Activated CD4-positive, alpha-beta T cell treated with anti-CD3 and anti-CD28 coated beads for 48 hours (primary cell): ENCODE measurements at regions not wholly inside any gene's neighbourhood (a gene's known extent, or its start where the extent isn't known, plus 50 kb on each side); places are given as distances from the start of the nearest gene placed in this dataset.

Experiments used
- DNase-seq: peaks from one replicate; pipeline ENCODE4 v3.0.0-alpha.2; 2020

DNA sequence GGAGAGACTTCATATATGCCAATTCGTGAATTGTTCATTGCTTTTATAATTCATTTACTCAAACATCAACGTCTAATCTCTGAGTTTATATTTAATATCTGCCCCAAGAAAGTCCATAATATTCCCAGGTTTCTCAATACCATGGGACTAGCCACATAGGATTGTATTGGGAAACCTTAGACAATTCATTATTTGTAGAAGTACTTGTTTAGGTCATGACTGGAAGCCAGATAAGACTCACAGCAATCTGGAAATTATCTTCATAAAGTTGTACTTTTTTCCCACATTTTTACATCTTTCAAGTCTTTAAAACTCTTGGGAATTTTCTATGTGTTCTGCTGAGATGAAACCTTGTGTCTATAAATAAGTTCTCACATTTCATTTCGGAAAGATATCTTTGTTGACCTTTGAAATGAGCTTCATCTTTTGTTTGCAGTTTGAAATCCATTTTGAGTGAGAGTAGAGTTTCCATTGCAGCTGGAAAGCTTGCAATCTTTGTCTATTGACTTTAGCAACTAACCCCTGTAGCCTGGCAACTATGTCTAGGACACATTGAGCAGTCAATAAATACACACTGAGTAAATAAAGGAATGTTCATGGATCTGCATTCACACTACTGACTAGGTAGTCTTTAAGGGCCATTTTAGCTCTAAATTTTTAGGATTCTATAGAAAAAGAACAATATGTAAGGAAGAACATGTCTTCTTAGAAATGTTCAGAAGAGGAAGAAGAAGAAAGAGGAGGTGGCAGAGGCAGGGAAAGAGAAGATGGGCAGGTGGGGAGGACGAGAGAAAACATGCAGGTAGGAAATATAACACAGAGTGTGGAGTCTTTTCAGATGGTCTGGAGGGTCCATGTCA lies 154.4 kb downstream of the LRIG3 start:
- DNase-seq: no peak

DNA sequence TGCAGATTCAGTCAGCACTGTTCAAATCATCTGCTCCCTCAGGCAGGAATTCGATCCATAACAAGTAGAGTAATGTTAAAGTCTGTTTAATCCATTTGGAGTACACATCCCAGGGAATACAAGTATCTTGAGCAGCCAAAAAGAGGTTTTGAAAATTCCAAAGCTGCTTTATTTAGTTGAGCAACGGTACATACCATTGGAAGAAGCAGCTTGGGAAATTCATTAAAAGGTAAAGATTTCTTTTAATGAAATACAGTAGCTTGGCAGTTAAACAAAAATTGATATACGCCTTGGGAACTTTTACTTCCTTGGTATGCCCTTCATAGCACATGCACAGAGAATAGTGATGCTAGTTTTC lies 153.8 kb downstream of the LRIG3 start:
- no peak for DNase-seq

DNA sequence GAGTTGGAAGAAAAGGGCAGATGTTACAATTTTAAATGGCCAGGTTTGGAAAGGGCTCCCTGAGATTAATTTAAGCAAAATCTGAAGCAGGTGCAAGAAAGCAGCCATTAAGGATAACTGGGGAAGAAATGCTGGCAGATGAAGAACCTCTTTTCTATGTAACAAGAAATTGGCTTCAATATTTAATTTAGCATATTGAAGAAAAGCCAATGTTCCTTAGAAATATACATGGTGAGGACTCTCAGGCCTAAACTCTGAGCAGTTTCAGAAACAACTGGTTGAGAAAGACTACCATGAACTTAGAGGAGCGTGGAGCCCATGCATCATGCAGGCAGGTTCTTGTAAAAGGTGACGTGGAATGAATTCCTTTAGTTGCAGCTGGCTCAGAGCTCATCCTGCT lies 152.8 kb downstream of the LRIG3 start:
- DNase-seq: no peak

DNA sequence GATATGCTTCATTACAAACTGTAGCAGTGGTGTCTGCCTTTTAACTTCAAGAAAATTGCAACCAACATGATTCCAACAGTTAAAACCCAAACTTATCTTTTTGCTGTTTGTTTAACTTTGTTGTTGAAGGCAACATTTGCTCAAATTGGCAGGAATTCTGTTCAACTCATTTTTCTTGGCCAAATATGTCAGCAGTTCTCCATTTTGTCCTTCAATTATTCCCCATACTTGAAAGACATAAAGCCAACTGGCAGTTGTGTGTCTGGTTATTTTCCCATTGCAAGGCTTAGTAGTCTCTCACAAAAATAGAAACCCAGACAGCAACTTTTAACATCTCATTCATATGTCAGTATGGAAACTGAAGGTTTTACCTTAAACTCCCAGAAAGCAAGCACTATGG lies 146.3 kb downstream of the LRIG3 start:
- DNase-seq: no peak

DNA sequence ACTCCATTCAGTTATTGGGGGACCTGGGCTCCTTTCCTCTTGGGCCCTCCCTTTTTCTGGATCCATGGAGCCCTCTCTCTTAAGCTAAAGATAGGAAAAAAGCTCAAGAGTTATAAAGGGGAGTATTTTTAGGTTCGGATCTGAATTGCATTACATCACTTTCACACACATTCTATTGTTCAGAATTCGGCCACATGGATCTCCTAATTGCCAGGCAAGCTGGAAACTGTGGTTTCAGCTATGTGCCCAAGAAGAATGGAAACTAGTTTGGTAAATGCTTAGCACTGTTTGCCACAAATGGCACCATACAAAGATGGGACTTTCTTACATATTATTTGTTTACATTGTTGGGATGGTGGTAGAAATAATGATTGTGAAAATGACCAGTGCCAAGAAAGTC lies 145.6 kb downstream of the LRIG3 start:
- DNase-seq: no peak

DNA sequence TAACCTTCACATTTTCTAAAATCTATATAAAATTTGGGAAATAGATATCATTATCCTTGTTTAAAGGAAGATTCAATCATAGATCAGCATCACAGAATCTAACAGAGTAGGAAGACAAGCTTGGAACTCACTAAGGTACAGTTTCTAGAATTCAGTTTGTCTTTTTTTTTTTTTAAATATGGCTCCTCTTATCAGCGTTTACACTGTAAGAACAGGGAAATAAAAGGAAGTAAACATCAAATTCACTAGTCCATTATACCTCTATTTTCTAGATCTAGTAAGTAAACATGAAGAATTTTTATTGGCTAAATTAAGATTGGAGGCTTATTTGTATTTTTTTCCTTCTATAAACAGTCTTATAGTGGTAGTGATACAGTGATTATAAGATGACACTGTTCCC lies 144.9 kb downstream of the LRIG3 start:
- no peak for DNase-seq

DNA sequence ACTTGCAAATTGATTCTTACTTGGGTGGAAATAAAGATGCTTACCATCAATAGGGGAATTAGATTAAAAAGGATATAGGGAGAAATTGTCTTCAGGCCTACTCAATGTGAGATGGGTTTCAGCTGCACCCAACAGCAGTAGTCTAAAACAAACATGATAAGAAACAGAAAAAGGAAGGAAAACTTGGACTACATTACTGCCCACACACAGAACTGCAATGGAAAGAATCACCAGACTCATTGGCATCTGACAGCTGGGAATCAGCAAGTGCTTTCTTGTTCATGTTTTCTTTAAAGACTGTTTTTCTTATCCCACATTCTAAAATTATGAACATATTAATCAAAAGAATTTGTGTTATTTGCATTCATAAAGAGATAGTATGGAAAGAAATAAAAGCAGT lies 144.2 kb downstream of the LRIG3 start:
- no peak for DNase-seq

DNA sequence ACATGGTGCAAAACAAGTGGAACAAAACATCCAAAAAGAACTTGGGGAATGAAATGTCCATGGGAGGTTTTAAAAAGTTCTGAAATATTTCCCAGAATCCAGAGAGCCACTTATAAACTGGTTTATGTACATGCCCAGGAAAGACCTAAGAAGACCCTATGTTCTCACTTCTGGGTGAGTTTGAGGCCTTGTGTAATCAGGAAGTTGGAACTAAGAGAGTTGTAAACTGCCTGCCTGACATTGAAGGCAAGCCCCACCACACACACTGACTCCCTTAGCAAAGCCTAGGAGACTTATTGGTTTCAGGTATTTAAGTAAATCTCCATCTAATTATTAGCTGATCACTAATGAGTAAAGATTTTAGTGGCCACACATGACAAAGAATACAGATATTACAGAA lies 142.5 kb downstream of the LRIG3 start:
- no peak for DNase-seq

DNA sequence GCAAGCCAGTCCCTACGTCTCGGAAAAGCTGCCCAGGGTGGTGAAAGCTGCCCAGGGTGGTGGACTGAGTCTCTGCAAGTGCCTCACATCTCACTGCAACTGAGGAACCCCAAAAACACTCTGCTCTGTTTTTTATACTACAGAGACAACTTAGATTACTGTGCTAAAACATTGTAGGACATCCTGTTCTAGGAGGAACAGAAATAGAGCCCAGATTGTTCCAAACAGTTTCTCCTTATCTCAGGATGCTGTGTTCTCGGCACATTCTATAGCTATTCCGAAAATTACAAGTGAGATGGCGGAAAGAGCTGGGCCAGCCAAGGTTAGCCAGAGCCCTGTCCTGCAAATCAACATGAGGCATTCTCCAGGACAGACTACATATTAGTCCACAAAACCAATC lies 138.7 kb downstream of the LRIG3 start:
- no peak for DNase-seq

DNA sequence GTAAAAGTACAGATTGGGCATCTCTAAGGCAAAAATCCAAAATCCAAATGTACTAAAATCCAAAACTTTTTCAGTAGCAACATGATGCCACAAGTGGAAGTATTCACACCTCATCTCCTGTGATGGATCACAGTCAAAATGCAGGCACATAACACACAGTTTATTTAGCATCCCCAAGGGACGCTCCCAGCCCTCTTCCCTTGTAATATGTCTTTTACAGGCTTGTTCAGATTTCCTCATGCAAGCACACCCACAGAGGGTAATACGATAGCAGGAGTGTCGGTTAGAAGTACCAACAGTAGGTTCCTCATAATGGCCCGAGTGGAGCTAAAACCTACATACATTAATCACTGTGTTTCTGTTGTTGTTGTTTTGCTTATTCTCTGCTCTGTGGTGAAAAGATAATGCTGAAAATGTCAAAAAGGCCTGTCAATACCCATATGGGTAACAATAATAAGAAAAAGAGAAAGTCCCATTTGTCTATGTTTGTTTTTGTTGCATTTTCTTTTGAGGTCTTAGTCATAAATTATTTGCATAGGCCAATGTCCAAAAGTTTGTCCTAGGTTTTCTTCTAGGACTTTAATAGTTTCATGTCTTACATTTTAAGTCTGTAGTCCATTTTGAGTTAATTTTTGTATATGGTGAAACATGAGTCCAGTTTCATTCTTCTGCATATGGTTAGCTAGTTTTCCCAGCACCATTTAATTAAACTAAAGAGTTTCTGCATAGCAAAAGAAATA lies 133.1 kb downstream of the LRIG3 start:
- no peak for DNase-seq

DNA sequence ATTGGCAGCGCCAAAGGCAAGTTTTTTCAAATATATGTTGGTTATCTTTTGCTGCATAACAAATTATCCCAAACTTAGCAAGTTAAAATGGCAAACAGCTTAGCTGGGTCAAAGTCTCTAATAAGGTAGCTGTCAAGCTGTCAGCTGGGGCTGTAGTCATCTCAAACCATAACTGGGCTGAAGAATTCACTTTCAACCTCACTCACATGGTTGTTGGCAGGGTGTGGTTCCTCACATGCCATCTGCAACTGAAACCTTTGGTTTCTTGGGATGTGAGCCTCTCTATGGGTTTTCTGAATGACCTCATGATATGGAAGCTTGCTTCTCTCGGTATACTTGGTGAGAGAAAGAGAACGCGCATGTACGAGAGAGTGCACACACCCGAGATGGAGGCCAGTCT lies 125.4 kb downstream of the LRIG3 start:
- DNase-seq: no peak

DNA sequence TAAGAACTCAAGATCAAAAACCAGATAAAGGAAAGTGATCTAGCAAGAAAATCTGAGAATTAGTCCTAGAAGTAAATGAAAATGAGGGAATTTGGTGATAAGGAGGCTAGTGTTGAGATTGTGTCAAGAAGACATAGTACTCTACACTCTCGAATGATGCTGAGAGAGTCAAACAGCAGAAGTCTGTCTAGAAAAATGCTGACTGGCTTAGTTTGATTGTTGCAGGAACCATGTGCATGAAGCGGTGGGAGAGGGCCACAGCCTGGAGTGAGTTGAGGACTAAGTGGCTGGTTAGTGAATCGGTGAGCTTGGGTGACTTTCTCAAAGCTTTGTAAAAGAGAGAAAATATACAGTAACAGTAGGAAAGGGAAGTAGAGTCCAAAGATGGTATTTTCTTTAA lies 124.5 kb downstream of the LRIG3 start:
- DNase-seq: no peak

DNA sequence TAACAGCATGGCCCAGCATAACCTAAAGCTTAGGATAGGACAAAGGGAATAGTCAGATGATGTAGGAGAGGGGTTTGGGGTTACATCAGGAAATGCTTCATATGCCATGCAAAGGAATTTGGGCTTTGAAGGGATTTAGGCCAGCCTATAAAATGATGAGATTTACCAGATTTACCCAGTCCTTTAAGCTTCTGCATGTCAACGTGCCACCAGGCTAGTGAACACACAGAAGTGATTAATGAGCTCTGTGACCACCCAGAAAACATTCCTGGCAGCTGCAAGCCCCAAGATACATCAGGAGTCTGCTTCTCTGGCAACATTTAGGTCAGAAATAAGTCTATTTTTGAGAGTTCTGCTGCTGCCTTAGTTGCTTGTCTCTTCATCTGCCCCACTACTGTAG lies 118.3 kb downstream of the LRIG3 start:
- DNase-seq: no peak

DNA sequence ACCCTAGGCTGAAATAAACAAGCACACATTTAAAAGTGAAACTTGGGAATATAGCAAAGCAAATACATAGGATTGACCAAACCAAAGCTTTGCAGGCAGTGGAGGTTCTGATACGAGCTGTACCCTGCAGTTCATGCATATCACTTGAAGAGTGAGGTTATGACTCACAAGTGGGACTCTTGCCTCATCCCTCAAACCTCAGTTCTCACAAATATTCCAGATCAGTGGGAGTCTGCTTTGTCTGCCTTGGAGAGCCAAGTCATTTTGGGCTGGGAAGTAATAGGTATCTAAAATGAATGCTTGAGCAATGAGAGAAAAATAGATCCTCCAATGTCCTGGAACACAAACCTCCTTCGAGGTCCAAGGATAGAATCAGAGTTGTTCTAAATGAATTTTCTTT lies 116.4 kb downstream of the LRIG3 start:
- no peak for DNase-seq

DNA sequence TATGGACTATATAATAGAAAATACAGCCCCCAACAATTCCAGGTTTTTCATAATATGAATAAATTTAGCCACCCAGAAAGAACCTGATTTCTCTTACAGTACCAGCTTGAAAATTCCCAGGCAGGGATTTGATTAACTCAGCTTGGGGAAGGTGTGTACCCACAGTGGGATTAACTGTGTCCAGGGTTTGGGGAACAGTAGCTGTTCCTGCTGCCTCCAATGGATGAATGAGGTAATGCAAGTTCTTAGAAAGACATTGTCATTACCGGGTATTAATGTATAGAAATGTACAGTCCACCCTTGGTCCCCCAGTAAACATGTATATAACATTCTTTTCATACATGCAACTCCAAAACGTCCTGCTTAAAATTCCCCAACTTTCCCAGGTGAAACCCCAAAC lies 115.6 kb downstream of the LRIG3 start:
- no peak for DNase-seq

DNA sequence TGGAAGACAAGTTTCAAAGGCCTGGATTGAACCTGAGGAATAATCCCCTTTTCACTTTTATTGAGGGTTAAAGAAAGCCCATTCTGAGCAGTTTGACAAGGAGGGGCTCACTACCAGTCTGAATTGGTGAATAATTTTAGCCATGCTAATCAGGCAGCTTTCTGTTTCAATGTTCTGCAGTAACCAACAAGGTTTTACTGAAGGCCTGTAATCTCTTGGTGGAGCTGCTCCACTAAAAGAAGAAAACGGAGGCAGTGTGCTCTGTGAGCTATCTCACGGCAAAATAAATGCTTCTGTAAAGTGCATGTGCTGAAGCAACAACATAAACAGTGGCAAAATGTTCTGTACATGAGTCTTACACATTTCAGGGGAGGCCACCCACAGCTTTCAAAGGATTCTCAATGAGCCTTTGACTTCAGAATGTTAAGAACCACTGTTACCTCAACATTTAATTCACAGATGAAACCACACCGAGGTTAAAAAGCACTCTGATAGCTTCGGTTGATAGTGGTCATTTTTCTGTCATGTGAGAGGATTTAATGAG lies 111.2 kb downstream of the LRIG3 start:
- no peak for DNase-seq

DNA sequence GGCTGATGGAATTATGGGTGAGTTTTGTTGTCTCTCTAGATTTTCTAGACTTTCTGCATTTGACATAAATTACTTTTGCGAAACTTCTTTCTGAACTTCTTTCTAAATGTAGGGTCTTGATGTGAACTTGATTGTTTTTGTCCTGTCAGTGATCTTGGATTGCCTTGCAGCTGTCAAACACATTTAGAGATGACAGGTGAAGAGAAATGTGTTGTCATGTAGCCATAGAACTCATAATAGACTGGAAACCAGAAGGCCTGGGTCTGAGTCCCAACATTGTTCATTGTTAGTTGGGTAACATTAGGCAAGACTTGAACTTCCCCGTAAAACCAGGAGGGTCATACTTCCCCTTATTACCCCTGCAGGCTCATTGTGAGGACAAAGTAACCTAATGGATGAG lies 109.0 kb downstream of the LRIG3 start:
- DNase-seq: no peak

DNA sequence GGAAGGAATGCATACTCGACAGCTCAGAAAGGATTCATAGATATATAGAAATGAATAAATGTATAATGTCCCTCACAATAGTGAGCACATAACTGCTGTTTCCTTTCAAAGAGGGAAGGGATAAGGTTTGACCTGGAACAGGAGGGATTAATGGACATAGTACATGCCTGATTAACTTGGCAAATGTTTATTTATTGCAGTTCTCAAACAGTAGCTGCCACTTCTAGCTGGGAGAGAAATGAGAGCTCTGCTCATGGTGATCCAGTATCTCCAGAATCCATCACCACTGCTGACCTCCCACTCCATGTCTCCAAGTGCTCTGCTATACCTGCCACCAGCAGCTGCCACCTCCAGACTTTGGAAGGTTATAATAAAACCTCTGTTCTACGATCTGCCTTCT lies 108.1 kb downstream of the LRIG3 start:
- DNase-seq: no peak

DNA sequence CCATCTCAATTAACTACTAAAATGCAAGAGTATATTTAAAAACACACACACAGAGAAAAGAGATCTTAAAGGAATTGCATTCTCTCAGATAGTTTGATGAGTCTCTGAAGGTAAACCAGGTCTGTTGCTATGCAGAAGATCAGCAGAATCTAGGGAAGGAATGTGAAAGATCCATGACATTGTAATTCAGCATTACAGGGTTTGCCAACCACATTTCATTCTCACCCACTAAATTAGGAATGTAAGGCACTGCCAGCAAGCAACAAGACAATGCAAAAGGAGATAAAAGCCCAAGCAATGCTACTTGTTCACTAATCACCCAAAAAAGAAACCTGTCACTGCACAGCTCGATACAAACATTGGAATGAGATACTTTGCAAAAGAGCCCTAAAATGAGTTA lies 106.3 kb downstream of the LRIG3 start:
- DNase-seq: no peak

DNA sequence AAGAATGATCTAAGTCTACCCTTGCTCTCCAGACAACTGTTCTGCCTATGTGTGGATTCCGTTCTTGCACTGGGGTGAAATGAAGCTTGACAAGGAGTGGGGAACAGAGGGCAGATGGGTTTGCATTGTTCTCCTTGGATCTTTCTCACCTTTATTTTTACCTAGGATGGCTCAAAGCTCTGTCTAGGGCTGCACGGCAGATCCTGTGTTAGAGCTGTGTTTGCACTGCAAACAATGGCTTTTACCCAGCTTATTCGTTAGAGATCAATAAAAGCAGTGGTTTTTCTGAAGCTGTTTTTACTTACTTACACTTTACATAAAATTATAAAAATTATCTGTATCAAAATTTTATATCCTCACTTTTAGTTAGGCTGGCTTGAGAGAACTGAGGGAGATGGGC lies 105.1 kb downstream of the LRIG3 start:
- no peak for DNase-seq

DNA sequence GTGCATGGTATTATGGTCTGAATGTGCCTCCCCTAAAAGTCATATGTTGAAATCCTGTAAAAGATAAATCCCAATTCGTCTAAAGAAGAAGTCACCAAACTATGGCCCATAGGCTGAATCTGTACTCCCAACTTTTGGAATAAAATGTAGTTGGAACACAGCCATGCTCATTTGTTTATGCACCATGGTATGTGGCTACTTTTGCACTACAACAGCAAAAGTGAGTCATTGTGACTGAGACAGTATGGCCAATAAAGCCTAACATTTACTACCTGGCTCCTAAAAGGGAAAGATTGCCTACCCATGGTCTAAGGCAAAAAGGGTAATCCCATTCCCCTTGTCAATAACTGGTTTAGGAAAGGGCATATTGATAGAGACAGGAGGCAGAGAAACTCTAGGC lies 101.8 kb downstream of the LRIG3 start:
- DNase-seq: no peak

DNA sequence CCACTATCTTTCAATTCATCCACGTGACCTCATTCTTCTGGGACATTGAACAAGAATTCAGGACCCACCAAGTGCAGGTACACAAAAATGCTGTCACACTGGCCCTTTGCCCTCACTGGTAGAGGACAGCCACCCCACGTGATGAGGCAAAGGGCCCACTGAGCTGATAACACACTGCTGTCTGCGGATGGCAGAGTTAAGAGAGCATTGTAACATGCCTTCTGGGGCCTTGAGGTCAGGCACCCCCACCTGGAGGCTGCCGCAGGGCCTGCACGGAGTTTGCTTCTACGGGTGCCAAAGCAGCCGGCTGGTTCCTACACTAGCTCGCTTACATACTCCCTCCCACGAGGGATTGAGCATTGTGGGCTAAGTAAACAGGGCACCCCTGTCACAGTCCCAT lies 101.0 kb downstream of the LRIG3 start:
- no peak for DNase-seq

DNA sequence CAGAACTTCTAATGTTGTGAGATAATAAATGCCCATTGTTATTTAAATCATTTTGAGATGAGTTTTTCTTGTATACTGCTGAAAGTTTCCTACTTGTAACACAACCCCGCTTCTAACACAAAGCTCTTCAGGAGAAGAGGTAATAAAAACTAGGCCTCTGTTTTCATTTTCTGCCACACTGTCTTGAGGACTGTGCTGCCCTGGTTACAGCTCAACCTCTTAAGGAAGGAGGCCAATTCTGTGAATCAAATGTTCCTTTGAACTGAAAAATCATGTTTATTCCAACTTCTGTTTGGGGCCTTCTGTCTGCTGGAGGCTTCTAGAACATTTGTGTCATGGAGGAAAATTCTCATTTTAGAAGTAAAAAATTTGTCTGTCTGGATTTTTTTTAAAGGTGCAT lies 100.3 kb downstream of the LRIG3 start:
- no peak for DNase-seq
